ENCODE measurements at regions not wholly inside any gene's neighbourhood (a gene's known extent, or its start where the extent isn't known, plus 50 kb on each side); places are given as distances from the start of the nearest gene placed in this dataset.
A peak's percentile ranks its signal among the peaks of the same experiment; 100 is the strongest.

- no peak for DNase-seq
- H3K9me3 ChIP-seq (replicated peaks): no peaks in the 10 kb centered on the region
- H3K36me3 ChIP-seq: no peaks in the 10 kb centered on the region
- no peak overlapping the region for H3K27ac ChIP-seq
- no peaks in the 10 kb centered on the region for H3K27me3 ChIP-seq
- H3K4me1 ChIP-seq: peaks cover 4% of the 10 kb centered on the region; the same call in 1 of the 2 replicates
- no peak overlapping the region for H3K4me3 ChIP-seq
These were observed 359.8 kb downstream of the LTN1 start for GRCh38 chr21:28632755-28633408.

- DNase-seq: peak in 1 of 2 experiments; percentile 24
- Histone ChIP-seq H3K27me3 (no peaks in the 10 kb centered on the region), H3K27ac (no peak overlapping the region), H3K4me1 (no peaks in the 10 kb centered on the region), H3K36me3 (no peaks in the 10 kb centered on the region), H3K4me3 (no peak overlapping the region), H3K9me3 (replicated peaks) (no peaks in the 10 kb centered on the region)
These were observed 365.0 kb downstream of the LTN1 start for GRCh38 chr21:28627691-28628090.

- no peak overlapping the region for H3K4me3 ChIP-seq
- no peaks in the 10 kb centered on the region for H3K27me3 ChIP-seq
- no peak overlapping the region for H3K27ac ChIP-seq
- no peaks in the 10 kb centered on the region for H3K9me3 ChIP-seq (replicated peaks)
- no peaks in the 10 kb centered on the region for H3K4me1 ChIP-seq
- DNase-seq: no peak
- no peaks in the 10 kb centered on the region for H3K36me3 ChIP-seq
These were observed 365.4 kb downstream of the LTN1 start for GRCh38 chr21:28627261-28627660.

- Histone ChIP-seq H3K9me3 (replicated peaks) (no peaks in the 10 kb centered on the region), H3K4me3 (no peak overlapping the region)
These were observed 368.1 kb downstream of the LTN1 start for GRCh38 chr21:28624626-28625025.

GRCh38 chr21:28617300-28617699 lies 375.4 kb downstream of the LTN1 start:
- no peak for DNase-seq
- H3K9me3 ChIP-seq (replicated peaks): no peaks in the 10 kb centered on the region

More at GRCh38 chr21:28624626-28625025, 368.1 kb downstream of the LTN1 start:
- no peaks in the 10 kb centered on the region for H3K27me3 ChIP-seq
- no peak overlapping the region for H3K27ac ChIP-seq
- H3K4me1 ChIP-seq: no peaks in the 10 kb centered on the region
- H3K36me3 ChIP-seq: no peaks in the 10 kb centered on the region
- peak in 1 of 2 experiments; percentile 6 for DNase-seq

GRCh38 chr21:28615276-28615675 lies 377.4 kb downstream of the LTN1 start:
- Histone ChIP-seq H3K4me1 (no peaks in the 10 kb centered on the region), H3K9me3 (replicated peaks) (no peaks in the 10 kb centered on the region), H3K27ac (no peak overlapping the region), H3K4me3 (no peak overlapping the region), H3K36me3 (no peaks in the 10 kb centered on the region), H3K27me3 (no peaks in the 10 kb centered on the region)
- DNase-seq: no peak

More at GRCh38 chr21:28617300-28617699, 375.4 kb downstream of the LTN1 start:
- Histone ChIP-seq H3K4me3 (no peak overlapping the region), H3K27ac (no peak overlapping the region), H3K27me3 (no peaks in the 10 kb centered on the region), H3K4me1 (no peaks in the 10 kb centered on the region), H3K36me3 (no peaks in the 10 kb centered on the region)

- no peak for DNase-seq
- no peaks in the 10 kb centered on the region for H3K9me3 ChIP-seq (replicated peaks)
- no peaks in the 10 kb centered on the region for H3K4me1 ChIP-seq
- H3K27me3 ChIP-seq: no peaks in the 10 kb centered on the region
- H3K4me3 ChIP-seq: no peak overlapping the region
- no peaks in the 10 kb centered on the region for H3K36me3 ChIP-seq
- no peak overlapping the region for H3K27ac ChIP-seq
These were observed 377.9 kb downstream of the LTN1 start for GRCh38 chr21:28614791-28615190.

- Histone ChIP-seq H3K27ac (no peak overlapping the region), H3K27me3 (no peaks in the 10 kb centered on the region), H3K9me3 (replicated peaks) (no peaks in the 10 kb centered on the region), H3K36me3 (no peaks in the 10 kb centered on the region), H3K4me1 (no peaks in the 10 kb centered on the region), H3K4me3 (no peak overlapping the region)
- no peak for DNase-seq
These were observed 384.0 kb downstream of the LTN1 start for GRCh38 chr21:28608646-28609045.

- DNase-seq: no peak
- Histone ChIP-seq H3K27me3 (no peaks in the 10 kb centered on the region), H3K36me3 (no peaks in the 10 kb centered on the region), H3K4me3 (no peak overlapping the region), H3K9me3 (replicated peaks) (no peaks in the 10 kb centered on the region), H3K4me1 (no peaks in the 10 kb centered on the region), H3K27ac (no peak overlapping the region)
These were observed 385.1 kb downstream of the LTN1 start for GRCh38 chr21:28607545-28607944.

- H3K27me3 ChIP-seq: no peaks in the 10 kb centered on the region
- no peak overlapping the region for H3K4me3 ChIP-seq
- DNase-seq: no peak
- H3K4me1 ChIP-seq: no peaks in the 10 kb centered on the region
- H3K27ac ChIP-seq: no peak overlapping the region
- H3K9me3 ChIP-seq (replicated peaks): no peaks in the 10 kb centered on the region
- no peaks in the 10 kb centered on the region for H3K36me3 ChIP-seq
These were observed 387.6 kb downstream of the LTN1 start for GRCh38 chr21:28604946-28605537.

GRCh38 chr21:28602546-28602945 lies 390.1 kb downstream of the LTN1 start:
- Histone ChIP-seq H3K27me3 (no peaks in the 10 kb centered on the region), H3K36me3 (no peaks in the 10 kb centered on the region), H3K4me1 (no peaks in the 10 kb centered on the region), H3K9me3 (replicated peaks) (no peaks in the 10 kb centered on the region), H3K27ac (no peak overlapping the region), H3K4me3 (no peak overlapping the region)
- no peak for DNase-seq

GRCh38 chr21:28598214-28598613 lies 394.5 kb downstream of the LTN1 start:
- DNase-seq: no peak
- Histone ChIP-seq H3K9me3 (replicated peaks) (no peaks in the 10 kb centered on the region), H3K27me3 (no peaks in the 10 kb centered on the region), H3K27ac (no peak overlapping the region), H3K4me1 (no peaks in the 10 kb centered on the region), H3K4me3 (no peak overlapping the region), H3K36me3 (no peaks in the 10 kb centered on the region)

GRCh38 chr21:28592205-28592865 lies 400.3 kb downstream of the LTN1 start:
- no peak for DNase-seq
- H3K9me3 ChIP-seq (replicated peaks): no peaks in the 10 kb centered on the region
- no peaks in the 10 kb centered on the region for H3K27me3 ChIP-seq
- no peak overlapping the region for H3K4me3 ChIP-seq
- H3K36me3 ChIP-seq: no peaks in the 10 kb centered on the region
- H3K27ac ChIP-seq: no peak overlapping the region
- H3K4me1 ChIP-seq: no peaks in the 10 kb centered on the region

- no peak overlapping the region for H3K27ac ChIP-seq
- no peaks in the 10 kb centered on the region for H3K36me3 ChIP-seq
- H3K9me3 ChIP-seq (replicated peaks): no peaks in the 10 kb centered on the region
- H3K27me3 ChIP-seq: no peaks in the 10 kb centered on the region
- no peak overlapping the region for H3K4me3 ChIP-seq
- no peak for DNase-seq
- no peaks in the 10 kb centered on the region for H3K4me1 ChIP-seq
These were observed 402.0 kb downstream of the LTN1 start for GRCh38 chr21:28590676-28591075.

- H3K4me3 ChIP-seq: no peak overlapping the region
- no peak overlapping the region for H3K27ac ChIP-seq
- H3K27me3 ChIP-seq: no peaks in the 10 kb centered on the region
- DNase-seq: no peak
- no peaks in the 10 kb centered on the region for H3K4me1 ChIP-seq
- no peaks in the 10 kb centered on the region for H3K36me3 ChIP-seq
- H3K9me3 ChIP-seq (replicated peaks): no peaks in the 10 kb centered on the region
These were observed 402.7 kb downstream of the LTN1 start for GRCh38 chr21:28590026-28590425.
